SU-DHL-6 (cell line): ENCODE measurements at regions not wholly inside any gene's neighbourhood (a gene's known extent, or its start where the extent isn't known, plus 50 kb on each side); places are given as distances from the start of the nearest gene placed in this dataset.
A peak's percentile ranks its signal among the peaks of the same experiment; 100 is the strongest.

Experiments
- H2AFZ ChIP-seq: fragments of 200-600 bp; sonication (generic); 2 replicates; pipeline ENCODE4 v1.6.1; 2014; ENCODE audit warnings: low read depth, mild to moderate bottlenecking, moderate library complexity, mixed read lengths, antibody characterized with exemption, low read length; ENCODE audit not compliant: severe bottlenecking
- H3F3A ChIP-seq: fragments of 200-600 bp; shearing (Covaris generic); 2 replicates; pipeline ENCODE4 v1.6.0; 2016; ENCODE audit warnings: antibody characterized with exemption, mild to moderate bottlenecking; ENCODE audit not compliant: insufficient read depth
- H3K27ac ChIP-seq: fragments of 200-600 bp; sonication (generic); 2 replicates; pipeline ENCODE4 v1.5.1; 2016; ENCODE audit warnings: low read depth, mild to moderate bottlenecking, low read length, moderate library complexity, mixed read lengths
- H3K27me3 ChIP-seq: fragments of 200-600 bp; sonication (generic), shearing (Covaris generic); 2 replicates; pipeline ENCODE4 v1.6.0; 2014; ENCODE audit warnings: mild to moderate bottlenecking, low read length
- H3K36me3 ChIP-seq: fragments of 200-600 bp; sonication (generic); 2 replicates; pipeline ENCODE4 v1.6.1; 2014; ENCODE audit warnings: mild to moderate bottlenecking, low read length, mixed read lengths
- H3K4me2 ChIP-seq: fragments of 300-600, 200-600 bp; shearing (Covaris generic), sonication (generic); 2 replicates; pipeline ENCODE4 v1.6.0; 2014; ENCODE audit warnings: low read length, low read depth, mild to moderate bottlenecking; ENCODE audit not compliant: poor library complexity, severe bottlenecking
- H3K4me3 ChIP-seq: fragments of 200-600 bp; sonication (generic); 2 replicates; pipeline ENCODE4 v1.5.1; 2014; ENCODE audit warnings: antibody characterized with exemption, low read length, mild to moderate bottlenecking, mixed read lengths; ENCODE audit not compliant: insufficient read depth, poor library complexity, severe bottlenecking
- H3K79me2 ChIP-seq: fragments of 200-600 bp; sonication (generic); 2 replicates; pipeline ENCODE4 v1.6.1; 2014; ENCODE audit warnings: mild to moderate bottlenecking, low read length, moderate library complexity; ENCODE audit not compliant: insufficient read depth
- H3K9ac ChIP-seq: fragments of 200-600 bp; sonication (generic); 2 replicates; pipeline ENCODE4 v1.7.0; 2014; ENCODE audit warnings: mild to moderate bottlenecking, low read length
- H3K9me2 ChIP-seq: fragments of 200-600 bp; sonication (generic); replicated peaks from 2 replicates; pipeline ENCODE4 v1.6.1; 2014; ENCODE audit warnings: low read length; ENCODE audit not compliant: insufficient read depth
- H3K9me3 ChIP-seq: fragments of 200-600 bp; sonication (generic); 2 replicates; pipeline ENCODE4 v1.6.1; 2014; ENCODE audit warnings: low read length, mixed read lengths; ENCODE audit not compliant: insufficient read depth
- H4K20me1 ChIP-seq: fragments of 200-600 bp; sonication (generic); 2 replicates; pipeline ENCODE4 v1.6.1; 2014; ENCODE audit warnings: low read depth, mild to moderate bottlenecking, antibody characterized with exemption, low read length, moderate library complexity, mixed read lengths
- EZH2phosphoT487 ChIP-seq: fragments of 200-600 bp; sonication (generic), shearing (Covaris generic); conservative IDR thresholded peaks from 2 replicates; pipeline ENCODE4 v1.6.1; 2018; ENCODE audit warnings: mild to moderate bottlenecking, antibody characterized with exemption, low read length, moderate library complexity, mixed read lengths
- TF ChIP-seq, protein P1 (sequence below): fragments of 200-600 bp; sonication (generic); IDR thresholded peaks from one replicate; pipeline ENCODE4 v1.5.1; 2017; ENCODE audit warnings: antibody characterized with exemption, mild to moderate bottlenecking, low read length, moderate library complexity; ENCODE audit not compliant: insufficient read depth, poor library complexity, severe bottlenecking

DNA sequence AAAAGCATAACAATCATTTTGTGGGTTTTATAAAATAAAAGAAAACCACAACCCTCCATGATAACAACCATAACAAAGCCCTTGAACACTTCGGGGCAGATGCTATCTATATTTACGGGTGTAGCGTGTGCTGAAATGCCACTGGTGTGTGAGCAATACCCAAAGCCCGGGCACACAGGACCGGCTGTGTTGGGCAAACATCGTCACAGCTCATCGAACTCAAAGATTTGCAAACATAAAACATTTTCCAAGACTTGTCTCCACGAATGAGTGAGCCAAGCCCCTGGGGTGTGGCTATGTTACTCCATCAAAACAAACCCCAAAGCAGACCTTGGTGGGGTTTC, 290.2 kb downstream of the LPIN1 start:
- H4K20me1 ChIP-seq, result no peaks in the 10 kb centered on the region
- no peaks in the 10 kb centered on the region for H3K9me3 ChIP-seq
- no peak for TF ChIP-seq EZH2phosphoT487
- TF ChIP-seq, protein P1, sequence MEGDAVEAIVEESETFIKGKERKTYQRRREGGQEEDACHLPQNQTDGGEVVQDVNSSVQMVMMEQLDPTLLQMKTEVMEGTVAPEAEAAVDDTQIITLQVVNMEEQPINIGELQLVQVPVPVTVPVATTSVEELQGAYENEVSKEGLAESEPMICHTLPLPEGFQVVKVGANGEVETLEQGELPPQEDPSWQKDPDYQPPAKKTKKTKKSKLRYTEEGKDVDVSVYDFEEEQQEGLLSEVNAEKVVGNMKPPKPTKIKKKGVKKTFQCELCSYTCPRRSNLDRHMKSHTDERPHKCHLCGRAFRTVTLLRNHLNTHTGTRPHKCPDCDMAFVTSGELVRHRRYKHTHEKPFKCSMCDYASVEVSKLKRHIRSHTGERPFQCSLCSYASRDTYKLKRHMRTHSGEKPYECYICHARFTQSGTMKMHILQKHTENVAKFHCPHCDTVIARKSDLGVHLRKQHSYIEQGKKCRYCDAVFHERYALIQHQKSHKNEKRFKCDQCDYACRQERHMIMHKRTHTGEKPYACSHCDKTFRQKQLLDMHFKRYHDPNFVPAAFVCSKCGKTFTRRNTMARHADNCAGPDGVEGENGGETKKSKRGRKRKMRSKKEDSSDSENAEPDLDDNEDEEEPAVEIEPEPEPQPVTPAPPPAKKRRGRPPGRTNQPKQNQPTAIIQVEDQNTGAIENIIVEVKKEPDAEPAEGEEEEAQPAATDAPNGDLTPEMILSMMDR, result no peak
- H3K27ac ChIP-seq, result peak overlapping the region; percentile 99
- peak overlapping the region; percentile 75 for H3K9ac ChIP-seq
- H3K79me2 ChIP-seq, result no peaks in the 10 kb centered on the region
- H3K4me3 ChIP-seq, result peak overlapping the region; percentile 6
- no peaks in the 10 kb centered on the region for H3K27me3 ChIP-seq
- no peak overlapping the region for H2AFZ ChIP-seq
- H3K9me2 ChIP-seq, result no peaks in the 10 kb centered on the region
- H3K36me3 ChIP-seq, result no peaks in the 10 kb centered on the region
- H3K4me2 ChIP-seq, result peak overlapping the region; percentile 83
- H3F3A ChIP-seq, result peaks cover 81% of the 10 kb centered on the region

DNA sequence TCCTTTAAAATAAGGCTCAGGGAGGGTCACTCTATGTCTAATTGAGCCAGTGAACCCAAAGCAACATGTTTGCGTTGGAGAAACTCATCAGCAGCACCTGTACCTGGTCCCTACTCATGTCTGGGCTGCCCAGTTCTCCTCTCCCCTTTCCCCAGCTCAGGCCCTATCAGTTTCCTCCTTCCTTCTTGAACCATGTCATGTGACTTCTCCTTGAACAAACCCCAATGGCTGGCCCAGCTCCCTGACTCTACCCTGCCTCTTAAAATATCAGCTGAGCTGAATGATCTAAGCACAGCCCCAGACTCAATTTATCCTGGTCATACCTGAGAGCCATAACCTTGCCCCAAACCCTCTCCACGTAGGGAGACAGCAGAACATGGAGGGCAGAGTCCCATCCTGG, 290.9 kb downstream of the LPIN1 start:
- peak overlapping the region; percentile 99 for H3K27ac ChIP-seq
- H3K4me2 ChIP-seq, result peak overlapping the region; percentile 83
- no peak overlapping the region for H2AFZ ChIP-seq
- peak overlapping the region; percentile 75 for H3K9ac ChIP-seq
- no peaks in the 10 kb centered on the region for H4K20me1 ChIP-seq
- TF ChIP-seq, protein P1, result no peak
- no peak for TF ChIP-seq EZH2phosphoT487
- H3K9me3 ChIP-seq, result no peaks in the 10 kb centered on the region
- no peaks in the 10 kb centered on the region for H3K9me2 ChIP-seq
- no peaks in the 10 kb centered on the region for H3K27me3 ChIP-seq
- no peaks in the 10 kb centered on the region for H3K79me2 ChIP-seq
- no peaks in the 10 kb centered on the region for H3K36me3 ChIP-seq
- no peak overlapping the region for H3K4me3 ChIP-seq
- peaks cover 82% of the 10 kb centered on the region for H3F3A ChIP-seq

DNA sequence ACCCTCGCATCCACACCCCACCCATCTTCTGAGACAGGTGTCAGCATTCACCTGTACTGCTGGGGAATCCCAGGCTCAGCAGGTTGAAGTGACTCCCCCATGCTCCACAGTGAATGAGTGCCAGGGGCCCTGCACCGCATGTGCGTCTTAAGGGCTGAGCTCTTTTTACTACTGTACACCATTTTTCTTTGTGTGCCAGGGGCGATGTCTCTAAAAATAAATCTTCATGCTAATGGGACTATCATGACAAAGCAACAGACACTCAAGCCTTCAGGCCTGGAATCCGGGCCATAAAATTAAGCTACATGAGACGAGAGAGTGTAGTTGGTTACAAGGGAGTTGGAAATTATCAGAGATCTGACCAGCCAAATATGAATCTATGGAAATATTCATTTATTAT, 294.8 kb downstream of the LPIN1 start:
- no peak overlapping the region for H2AFZ ChIP-seq
- H4K20me1 ChIP-seq, result no peaks in the 10 kb centered on the region
- H3K4me3 ChIP-seq, result no peak overlapping the region
- H3K9me3 ChIP-seq, result no peaks in the 10 kb centered on the region
- H3F3A ChIP-seq, result peaks cover 83% of the 10 kb centered on the region
- no peaks in the 10 kb centered on the region for H3K27me3 ChIP-seq
- H3K4me2 ChIP-seq, result no peak overlapping the region
- H3K36me3 ChIP-seq, result no peaks in the 10 kb centered on the region
- no peaks in the 10 kb centered on the region for H3K9me2 ChIP-seq
- H3K79me2 ChIP-seq, result no peaks in the 10 kb centered on the region
- TF ChIP-seq, protein P1, result no peak
- peak overlapping the region; percentile 99 for H3K27ac ChIP-seq
- no peak overlapping the region for H3K9ac ChIP-seq

DNA sequence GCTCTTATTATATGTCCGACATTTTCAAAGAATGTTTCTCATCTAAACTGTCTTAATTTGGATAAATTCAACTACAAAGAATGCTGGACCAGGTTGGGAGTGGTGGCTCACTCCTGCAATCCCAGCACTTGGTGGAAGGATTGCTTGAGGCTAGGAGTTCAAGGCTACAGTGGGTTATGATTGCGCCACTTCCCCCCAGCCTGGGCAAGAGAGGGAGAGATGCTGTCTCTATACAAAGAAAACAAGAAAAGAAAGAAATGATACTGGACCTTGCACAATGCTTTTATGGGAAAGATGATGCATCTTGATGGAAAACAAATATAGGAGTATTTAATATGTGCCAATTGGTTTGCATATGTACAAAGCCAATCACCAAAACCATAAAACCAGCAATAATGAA, 296.7 kb downstream of the LPIN1 start:
- TF ChIP-seq, protein P1, result no peak
- no peak for TF ChIP-seq EZH2phosphoT487
- peak overlapping the region; percentile 76; the same call in 1 of the 2 replicates for H3K9ac ChIP-seq
- H3K27ac ChIP-seq, result peak overlapping the region; percentile 99

More for the DNA sequence above, 296.7 kb downstream of the LPIN1 start:
- H3K27me3 ChIP-seq, result no peaks in the 10 kb centered on the region
- H3K36me3 ChIP-seq, result no peaks in the 10 kb centered on the region
- no peak overlapping the region for H3K4me2 ChIP-seq
- H3K9me3 ChIP-seq, result no peaks in the 10 kb centered on the region
- H3K79me2 ChIP-seq, result no peaks in the 10 kb centered on the region
- no peaks in the 10 kb centered on the region for H4K20me1 ChIP-seq
- H3K4me3 ChIP-seq, result no peak overlapping the region
- H3F3A ChIP-seq, result peaks cover 82% of the 10 kb centered on the region
- no peaks in the 10 kb centered on the region for H3K9me2 ChIP-seq
- no peak overlapping the region for H2AFZ ChIP-seq
